ENCODE measurements at regions not wholly inside any gene's neighbourhood (a gene's known extent, or its start where the extent isn't known, plus 50 kb on each side); places are given as distances from the start of the nearest gene placed in this dataset.

GRCh38 chr11:116642481-116642880 is 130.3 kb downstream of the BUD13 start:
- no peak for DNase-seq

- DNase-seq: peak in 2 of 4 experiments; percentile 24 to 34
These were observed 131.2 kb downstream of the BUD13 start for GRCh38 chr11:116641561-116642045.

- DNase-seq: no peak
These were observed 132.0 kb downstream of the BUD13 start for GRCh38 chr11:116640641-116641402.

GRCh38 chr11:116638463-116638862 is 134.3 kb downstream of the BUD13 start:
- no peak for DNase-seq

- no peak for DNase-seq
These were observed 135.0 kb downstream of the BUD13 start for GRCh38 chr11:116637766-116638165.

GRCh38 chr11:116636341-116636929 is 136.4 kb downstream of the BUD13 start:
- no peak for DNase-seq

GRCh38 chr11:116631201-116631600 is 141.6 kb downstream of the BUD13 start:
- no peak for DNase-seq

- DNase-seq: no peak
These were observed 154.3 kb downstream of the BUD13 start for GRCh38 chr11:116618461-116618860.

- DNase-seq: no peak
These were observed 157.4 kb downstream of the BUD13 start for GRCh38 chr11:116615211-116615865.

- DNase-seq: no peak
These were observed 158.2 kb downstream of the BUD13 start for GRCh38 chr11:116614306-116615210.

- DNase-seq: no peak
These were observed 159.4 kb downstream of the BUD13 start for GRCh38 chr11:116613206-116613875.

GRCh38 chr11:116611998-116612620 is 160.7 kb downstream of the BUD13 start:
- no peak for DNase-seq

GRCh38 chr11:116610190-116610589 is 162.6 kb downstream of the BUD13 start:
- no peak for DNase-seq

GRCh38 chr11:116607027-116607426 is 165.8 kb downstream of the BUD13 start:
- DNase-seq: no peak

- DNase-seq: peak; percentile 20 to 58 (median 38)
These were observed 167.0 kb downstream of the BUD13 start for GRCh38 chr11:116605543-116606459.

- DNase-seq: no peak
These were observed 169.0 kb downstream of the BUD13 start for GRCh38 chr11:116603728-116604323.

GRCh38 chr11:116602637-116602942 is 170.2 kb downstream of the BUD13 start:
- no peak for DNase-seq

- DNase-seq: peak; percentile 2 to 17 (median 14)
These were observed 170.8 kb downstream of the BUD13 start for GRCh38 chr11:116601814-116602636.

GRCh38 chr11:116600930-116601329 is 171.9 kb downstream of the BUD13 start:
- peak in 2 of 4 experiments; percentile 14 to 18 for DNase-seq

Measured in suppressor macrophage (primary cell).